ENCODE measurements at regions not wholly inside any gene's neighbourhood (a gene's known extent, or its start where the extent isn't known, plus 50 kb on each side); places are given as distances from the start of the nearest gene placed in this dataset.

GRCh38 chr1:194117582-194117981, 931.2 kb upstream of the B3GALT2 start:
- TF ChIP-seq POLR2A (IDR thresholded peaks at IDR 0.05; ENCODE audit: low read depth, low read length), result no peak
- TF ChIP-seq SPI1 (IDR thresholded peaks at IDR 0.05; ENCODE audit: low read depth, low read length), result no peak
- TF ChIP-seq TAF1 (IDR thresholded peaks at IDR 0.05; ENCODE audit: low read depth, low read length), result no peak
- TF ChIP-seq POU2F2 (IDR thresholded peaks at IDR 0.05; ENCODE audit: low read depth, low read length), result no peak
